H9 (cell line): ENCODE measurements at regions not wholly inside any gene's neighbourhood (a gene's known extent, or its start where the extent isn't known, plus 50 kb on each side); places are given as distances from the start of the nearest gene placed in this dataset.

Experiments used
- DNase-seq: peaks from one replicate; pipeline ENCODE4 v3.0.0-alpha.2; 2017
- H2AFZ ChIP-seq: one replicate; pipeline ENCODE4 v1.6.1; 2013; ENCODE audit warnings: mild to moderate bottlenecking, low read length, control low read depth, moderate library complexity
- H2AK5ac ChIP-seq: 2 replicates; pipeline ENCODE4 v1.6.1; 2013; ENCODE audit warnings: low read length, control low read depth, mixed read lengths; ENCODE audit not compliant: insufficient read length
- H2BK120ac ChIP-seq: one replicate; pipeline ENCODE4 v1.6.1; 2013; ENCODE audit warnings: low read depth, mild to moderate bottlenecking, low read length, control low read depth, inconsistent platforms; ENCODE audit not compliant: poor library complexity, severe bottlenecking
- H2BK12ac ChIP-seq: 2 replicates; pipeline ENCODE4 v1.6.1; 2013; ENCODE audit warnings: low read length, control low read depth, mixed read lengths, low read depth; ENCODE audit not compliant: insufficient read length
- H2BK15ac ChIP-seq: 2 replicates; pipeline ENCODE4 v1.6.1; 2013; ENCODE audit warnings: low read depth, low read length, control low read depth
- H2BK20ac ChIP-seq: one replicate; pipeline ENCODE4 v1.6.1; 2013; ENCODE audit warnings: low read depth, mild to moderate bottlenecking, low read length, control low read depth, inconsistent platforms; ENCODE audit not compliant: poor library complexity, severe bottlenecking
- H2BK5ac ChIP-seq: 2 replicates; pipeline ENCODE4 v1.6.1; 2013; ENCODE audit warnings: low read length, control low read depth, mixed read lengths; ENCODE audit not compliant: insufficient read length
- H3K14ac ChIP-seq: 2 replicates; pipeline ENCODE4 v1.6.1; 2013; ENCODE audit warnings: low read length, control low read depth; ENCODE audit not compliant: insufficient read depth
- H3K18ac ChIP-seq: 2 replicates; pipeline ENCODE4 v1.6.1; 2013; ENCODE audit warnings: low read depth, mild to moderate bottlenecking, mixed read lengths, low read length, control low read depth; ENCODE audit not compliant: insufficient read length
- H3K23ac ChIP-seq: 2 replicates; pipeline ENCODE4 v1.6.1; 2013; ENCODE audit warnings: low read length, control low read depth, mixed read lengths, low read depth; ENCODE audit not compliant: insufficient read length
- H3K23me2 ChIP-seq: 2 replicates; pipeline ENCODE4 v1.6.1; 2013; ENCODE audit warnings: low read depth, mild to moderate bottlenecking, mixed read lengths, low read length, control low read depth; ENCODE audit not compliant: insufficient read length, poor library complexity, severe bottlenecking
- H3K27ac ChIP-seq: 2 replicates; pipeline ENCODE4 v1.5.1; 2013; ENCODE audit warnings: low read length, control low read depth, mixed read lengths, low read depth; ENCODE audit not compliant: insufficient read length
- H3K27me3 ChIP-seq: 2 replicates; pipeline ENCODE4 v1.6.1; 2013; ENCODE audit warnings: low read length, control low read depth, inconsistent platforms; ENCODE audit not compliant: insufficient read depth
- H3K4ac ChIP-seq: 2 replicates; pipeline ENCODE4 v1.6.1; 2013; ENCODE audit warnings: low read depth, mild to moderate bottlenecking, control low read depth, inconsistent platforms, low read length, moderate library complexity
- H3K4me1 ChIP-seq: 2 replicates; pipeline ENCODE4 v1.6.1; 2013; ENCODE audit warnings: low read length, control low read depth, inconsistent platforms; ENCODE audit not compliant: insufficient read depth
- H3K4me2 ChIP-seq: 2 replicates; pipeline ENCODE4 v1.6.1; 2013; ENCODE audit warnings: low read length, control low read depth, mixed read lengths; ENCODE audit not compliant: insufficient read length, insufficient read depth
- H3K56ac ChIP-seq: 2 replicates; pipeline ENCODE4 v1.6.1; 2013; ENCODE audit warnings: low read depth, mild to moderate bottlenecking, mixed read lengths, low read length, control low read depth; ENCODE audit not compliant: insufficient read length
- H3K79me1 ChIP-seq: 2 replicates; pipeline ENCODE4 v1.6.1; 2013; ENCODE audit warnings: low read depth, mild to moderate bottlenecking, moderate library complexity, low read length, control low read depth, inconsistent platforms; ENCODE audit not compliant: insufficient read depth, poor library complexity, severe bottlenecking
- H3K79me2 ChIP-seq: 2 replicates; pipeline ENCODE4 v1.6.1; 2013; ENCODE audit warnings: low read length, control low read depth, inconsistent platforms; ENCODE audit not compliant: insufficient read depth
- H3K9ac ChIP-seq: 2 replicates; pipeline ENCODE4 v1.6.1; 2013; ENCODE audit warnings: low read length, control low read depth, mixed read lengths; ENCODE audit not compliant: insufficient read length; ENCODE audit errors: extremely low read depth
- H3K9me3 ChIP-seq: one replicate; pipeline ENCODE4 v1.6.1; 2013; ENCODE audit warnings: low read depth, low read length, inconsistent platforms; ENCODE audit not compliant: control insufficient read depth
- H3T11ph ChIP-seq: one replicate; pipeline ENCODE4 v1.6.1; 2013; ENCODE audit warnings: mild to moderate bottlenecking, low read length, control low read depth, inconsistent platforms
- H4K20me1 ChIP-seq: one replicate; pipeline ENCODE4 v1.6.1; 2013; ENCODE audit not compliant: control insufficient read depth, insufficient read length, insufficient read depth
- H4K5ac ChIP-seq: 2 replicates; pipeline ENCODE4 v1.6.1; 2013; ENCODE audit warnings: low read depth, mild to moderate bottlenecking, mixed read lengths, low read length, control low read depth; ENCODE audit not compliant: insufficient read length
- H4K8ac ChIP-seq: replicated peaks from 2 replicates; pipeline ENCODE4 v1.6.1; 2013; ENCODE audit warnings: low read length, control low read depth, mixed read lengths, low read depth; ENCODE audit not compliant: insufficient read length
- H4K91ac ChIP-seq: 2 replicates; pipeline ENCODE4 v1.6.1; 2013; ENCODE audit warnings: low read depth, mild to moderate bottlenecking, moderate library complexity, mixed read lengths, low read length, control low read depth; ENCODE audit not compliant: insufficient read length
- H3K27ac Mint-ChIP-seq, 3 experiments: 2 replicates in 2 of 3; 3 replicates in 1 of 3; pipeline ENCODE4 v1.8.0; 2020 to 2021; ENCODE audit warnings: mixed read lengths in 3 of 3, mild to moderate bottlenecking in 1 of 3, moderate library complexity in 1 of 3
- H3K27me3 Mint-ChIP-seq: 2 replicates; pipeline ENCODE4 v1.8.0; 2021; ENCODE audit warnings: low read depth, mild to moderate bottlenecking, moderate library complexity, mixed read lengths
- H3K36me3 Mint-ChIP-seq, 3 experiments: 2 replicates in 2 of 3; 3 replicates in 1 of 3; pipeline ENCODE4 v1.8.0; 2020 to 2021; ENCODE audit warnings: low read depth in 3 of 3, mixed read lengths in 3 of 3; ENCODE audit not compliant: insufficient read depth in 1 of 3
- H3K4me1 Mint-ChIP-seq, 2 experiments: 2 replicates each; pipeline ENCODE4 v1.8.0; 2020; ENCODE audit warnings: mixed read lengths in 2 of 2
- H3K4me3 Mint-ChIP-seq, 2 experiments: 2 replicates in 1 of 2; 3 replicates in 1 of 2; pipeline ENCODE4 v1.8.0; 2020 to 2021; ENCODE audit warnings: mild to moderate bottlenecking in 2 of 2, mixed read lengths in 2 of 2, moderate library complexity in 1 of 2
- H3K9me3 Mint-ChIP-seq, 2 experiments: 2 replicates in 1 of 2; 3 replicates in 1 of 2; pipeline ENCODE4 v1.8.0; 2020; ENCODE audit warnings: mild to moderate bottlenecking in 2 of 2, mixed read lengths in 2 of 2, moderate library complexity in 1 of 2
- WGBS: extraction: QIAGEN DNeasy Blood & Tissue Kit; methylation state at CpG from one replicate; pipeline ENCODE4 v1.1.7; 2013; ENCODE audit warnings: missing lambda C conversion rate, low lambda C conversion rate, mixed read lengths; ENCODE audit not compliant: insufficient read length; ENCODE audit errors: extremely low coverage; 5-methylcytosine and 5-hydroxymethylcytosine counted together
- TF ChIP-seq, protein P1 (sequence below): fragments of 200-600 bp; sonication (generic); conservative IDR thresholded peaks from 3 replicates; pipeline ENCODE4 v1.8.0; 2021; ENCODE audit warnings: antibody characterized with exemption, mild to moderate bottlenecking

DNA sequence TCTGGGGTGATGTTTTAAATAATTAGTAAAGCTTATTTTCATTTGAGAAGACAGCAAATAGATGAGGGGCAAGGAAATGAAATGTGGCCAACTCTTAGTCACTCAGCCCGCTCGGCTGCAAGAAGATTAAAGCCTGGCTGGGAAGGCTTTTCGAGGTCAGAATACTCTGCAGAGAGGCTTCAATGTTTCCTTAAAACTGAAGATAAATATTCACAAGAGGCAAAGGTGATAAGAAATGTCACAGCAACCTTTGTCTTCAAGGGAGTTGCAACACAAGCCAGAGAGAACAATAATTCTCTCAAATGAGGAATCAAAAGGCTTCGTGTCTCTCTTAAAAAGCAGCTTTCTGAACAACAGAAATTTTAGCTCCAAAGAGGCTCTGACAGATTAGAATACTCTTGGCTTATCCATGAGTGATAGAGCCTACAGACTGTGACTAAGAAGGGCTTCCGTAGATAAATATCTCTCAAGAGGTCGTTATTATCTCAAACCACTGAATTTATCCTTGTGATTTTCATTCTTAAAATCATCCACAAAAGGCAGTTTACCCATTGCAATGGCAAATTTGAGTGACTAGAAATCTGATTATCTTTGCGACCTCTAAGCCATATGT is 92.5 kb downstream of the KLF6 start:
- Histone ChIP-seq H3K18ac (no peak overlapping the region), H4K5ac (no peak overlapping the region), H2BK12ac (no peak overlapping the region), H3K4me2 (no peak overlapping the region), H2AK5ac (no peak overlapping the region), H2AFZ (no peak overlapping the region), H3K27ac (no peak overlapping the region), H3K56ac (no peak overlapping the region), H3K4ac (no peak overlapping the region), H3K14ac (no peak overlapping the region), H4K8ac (no peak overlapping the region), H3T11ph (no peak overlapping the region), H3K23me2 (no peaks in the 10 kb centered on the region), H3K79me1 (no peaks in the 10 kb centered on the region), H2BK15ac (no peak overlapping the region), H3K4me1 (no peaks in the 10 kb centered on the region), H3K9me3 (no peaks in the 10 kb centered on the region), H3K23ac (no peak overlapping the region), H3K27me3 (no peaks in the 10 kb centered on the region), H4K20me1 (no peaks in the 10 kb centered on the region), H2BK120ac (no peak overlapping the region), H3K79me2 (no peaks in the 10 kb centered on the region), H3K9ac (no peak overlapping the region), H4K91ac (no peak overlapping the region), H2BK20ac (no peak overlapping the region), H2BK5ac (no peak overlapping the region)
- WGBS = no CpG with 5 or more reads among the region's 7 CpGs
- H3K36me3 Mint-ChIP-seq = peaks cover 0 to 2% (median 0%) of the 10 kb centered on the region in 3 experiments; a peak in 2 of 7 replicates
- no peaks in the 10 kb centered on the region; the same call in 1 of the 2 replicates for H3K27me3 Mint-ChIP-seq
- H3K4me3 Mint-ChIP-seq = no peak overlapping the region
- TF ChIP-seq, protein P1, sequence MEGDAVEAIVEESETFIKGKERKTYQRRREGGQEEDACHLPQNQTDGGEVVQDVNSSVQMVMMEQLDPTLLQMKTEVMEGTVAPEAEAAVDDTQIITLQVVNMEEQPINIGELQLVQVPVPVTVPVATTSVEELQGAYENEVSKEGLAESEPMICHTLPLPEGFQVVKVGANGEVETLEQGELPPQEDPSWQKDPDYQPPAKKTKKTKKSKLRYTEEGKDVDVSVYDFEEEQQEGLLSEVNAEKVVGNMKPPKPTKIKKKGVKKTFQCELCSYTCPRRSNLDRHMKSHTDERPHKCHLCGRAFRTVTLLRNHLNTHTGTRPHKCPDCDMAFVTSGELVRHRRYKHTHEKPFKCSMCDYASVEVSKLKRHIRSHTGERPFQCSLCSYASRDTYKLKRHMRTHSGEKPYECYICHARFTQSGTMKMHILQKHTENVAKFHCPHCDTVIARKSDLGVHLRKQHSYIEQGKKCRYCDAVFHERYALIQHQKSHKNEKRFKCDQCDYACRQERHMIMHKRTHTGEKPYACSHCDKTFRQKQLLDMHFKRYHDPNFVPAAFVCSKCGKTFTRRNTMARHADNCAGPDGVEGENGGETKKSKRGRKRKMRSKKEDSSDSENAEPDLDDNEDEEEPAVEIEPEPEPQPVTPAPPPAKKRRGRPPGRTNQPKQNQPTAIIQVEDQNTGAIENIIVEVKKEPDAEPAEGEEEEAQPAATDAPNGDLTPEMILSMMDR = no peak
- peaks cover 14 to 18% of the 10 kb centered on the region in 2 experiments for H3K4me1 Mint-ChIP-seq
- no peak for DNase-seq
- H3K27ac Mint-ChIP-seq = no peak overlapping the region
- peaks cover 0 to 4% of the 10 kb centered on the region in 2 experiments; a peak in 1 of 5 replicates for H3K9me3 Mint-ChIP-seq
